ENCODE measurements at regions not wholly inside any gene's neighbourhood (a gene's known extent, or its start where the extent isn't known, plus 50 kb on each side); places are given as distances from the start of the nearest gene placed in this dataset.

GRCh38 chr17:79152110-79152509 lies 77.5 kb downstream of the ENGASE start:
- DNase-seq (ENCODE audit: low read depth): no peak
- H3K4me3 ChIP-seq (ENCODE audit: control insufficient read depth, low read depth, low read length): no peak overlapping the region
- TF ChIP-seq, protein P1, sequence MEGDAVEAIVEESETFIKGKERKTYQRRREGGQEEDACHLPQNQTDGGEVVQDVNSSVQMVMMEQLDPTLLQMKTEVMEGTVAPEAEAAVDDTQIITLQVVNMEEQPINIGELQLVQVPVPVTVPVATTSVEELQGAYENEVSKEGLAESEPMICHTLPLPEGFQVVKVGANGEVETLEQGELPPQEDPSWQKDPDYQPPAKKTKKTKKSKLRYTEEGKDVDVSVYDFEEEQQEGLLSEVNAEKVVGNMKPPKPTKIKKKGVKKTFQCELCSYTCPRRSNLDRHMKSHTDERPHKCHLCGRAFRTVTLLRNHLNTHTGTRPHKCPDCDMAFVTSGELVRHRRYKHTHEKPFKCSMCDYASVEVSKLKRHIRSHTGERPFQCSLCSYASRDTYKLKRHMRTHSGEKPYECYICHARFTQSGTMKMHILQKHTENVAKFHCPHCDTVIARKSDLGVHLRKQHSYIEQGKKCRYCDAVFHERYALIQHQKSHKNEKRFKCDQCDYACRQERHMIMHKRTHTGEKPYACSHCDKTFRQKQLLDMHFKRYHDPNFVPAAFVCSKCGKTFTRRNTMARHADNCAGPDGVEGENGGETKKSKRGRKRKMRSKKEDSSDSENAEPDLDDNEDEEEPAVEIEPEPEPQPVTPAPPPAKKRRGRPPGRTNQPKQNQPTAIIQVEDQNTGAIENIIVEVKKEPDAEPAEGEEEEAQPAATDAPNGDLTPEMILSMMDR (IDR thresholded peaks at IDR 0.05; ENCODE audit: control insufficient read depth, insufficient read depth, low read depth, low read length, missing control alignments): no peak

- no peak overlapping the region for H3K4me3 ChIP-seq (ENCODE audit: control insufficient read depth, low read depth, low read length)
- TF ChIP-seq, protein P1 (IDR thresholded peaks at IDR 0.05; ENCODE audit: control insufficient read depth, insufficient read depth, low read depth, low read length, missing control alignments): no peak
- DNase-seq (ENCODE audit: low read depth): no peak
Observed at GRCh38 chr17:79150799-79151198, 76.2 kb downstream of the ENGASE start.

DNA sequence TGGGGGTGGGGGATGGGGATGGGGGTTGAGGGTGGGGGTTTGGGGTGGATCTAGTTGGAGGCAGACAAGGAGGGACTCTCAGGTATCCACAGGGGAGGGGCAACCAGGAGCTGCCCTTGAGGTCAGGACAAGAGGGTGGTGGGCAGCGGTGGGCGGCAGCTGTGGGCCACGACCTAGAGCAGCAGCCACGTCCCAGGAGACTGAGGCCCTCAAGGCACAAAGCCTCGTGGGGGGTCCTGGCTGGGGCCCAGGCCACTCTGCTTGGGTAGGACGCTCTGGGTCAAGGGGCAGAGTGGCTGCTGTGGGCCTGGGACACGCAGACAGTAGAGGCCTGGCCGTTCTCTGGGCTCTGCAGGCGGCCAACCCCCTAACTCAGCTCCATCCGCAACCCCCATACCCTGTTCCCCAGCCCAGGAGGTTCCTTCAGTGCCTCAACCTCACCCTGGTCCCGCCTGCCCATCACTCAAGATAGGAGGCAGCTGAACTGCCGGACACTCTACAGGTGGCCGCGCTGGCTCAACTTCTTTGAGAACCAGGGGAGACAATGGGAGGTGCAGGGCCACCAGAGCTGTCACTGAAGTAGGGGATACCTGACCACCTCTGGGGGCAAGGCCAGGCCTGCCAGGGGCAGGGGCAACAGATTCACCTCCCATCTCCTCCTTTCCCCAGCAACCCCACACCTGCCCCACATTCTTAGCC lies 75.6 kb downstream of the ENGASE start:
- no peak for DNase-seq (ENCODE audit: low read depth)
- no peak overlapping the region for H3K4me3 ChIP-seq (ENCODE audit: control insufficient read depth, low read depth, low read length)
- TF ChIP-seq, protein P1 (IDR thresholded peaks at IDR 0.05; ENCODE audit: control insufficient read depth, insufficient read depth, low read depth, low read length, missing control alignments): no peak

- no peak overlapping the region for H3K4me3 ChIP-seq (ENCODE audit: control insufficient read depth, low read depth, low read length)
- TF ChIP-seq, protein P1 (IDR thresholded peaks at IDR 0.05; ENCODE audit: control insufficient read depth, insufficient read depth, low read depth, low read length, missing control alignments): no peak
- DNase-seq (ENCODE audit: low read depth): no peak
Observed at GRCh38 chr17:79148584-79148983, 74.0 kb downstream of the ENGASE start.

- H3K4me3 ChIP-seq (ENCODE audit: control insufficient read depth, low read depth, low read length): no peak overlapping the region
- DNase-seq (ENCODE audit: low read depth): no peak
- TF ChIP-seq, protein P1 (IDR thresholded peaks at IDR 0.05; ENCODE audit: control insufficient read depth, insufficient read depth, low read depth, low read length, missing control alignments): peak; percentile 13
Observed at GRCh38 chr17:79147746-79148506, 73.3 kb downstream of the ENGASE start.

DNA sequence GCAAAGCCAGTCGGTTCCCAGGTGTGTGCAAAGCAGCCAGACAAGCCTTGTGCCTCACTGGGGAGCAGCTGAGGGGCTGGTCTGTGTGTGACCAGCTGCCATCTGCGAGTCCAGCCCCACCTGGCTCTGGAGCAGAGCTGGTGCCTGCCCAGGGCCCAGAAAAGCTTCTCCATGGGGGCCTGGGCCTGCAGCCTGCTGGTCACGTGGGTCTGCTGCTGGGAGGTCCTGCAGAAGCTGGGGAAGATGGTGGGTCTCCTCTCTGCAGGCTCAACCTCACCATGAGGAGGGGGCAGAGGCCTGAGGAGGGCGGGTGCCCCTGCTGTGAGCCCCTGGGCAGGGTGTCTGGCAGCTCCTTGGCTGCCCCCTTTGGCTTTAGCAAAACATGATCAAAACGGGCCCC lies 71.9 kb downstream of the ENGASE start:
- TF ChIP-seq, protein P1 (IDR thresholded peaks at IDR 0.05; ENCODE audit: control insufficient read depth, insufficient read depth, low read depth, low read length, missing control alignments): no peak
- DNase-seq (ENCODE audit: low read depth): no peak

More for the DNA sequence above, 71.9 kb downstream of the ENGASE start:
- no peak overlapping the region for H3K4me3 ChIP-seq (ENCODE audit: control insufficient read depth, low read depth, low read length)

Measured in AG09309 (cell line).